ENCODE measurements at regions not wholly inside any gene's neighbourhood (a gene's known extent, or its start where the extent isn't known, plus 50 kb on each side); places are given as distances from the start of the nearest gene placed in this dataset.
A peak's percentile ranks its signal among the peaks of the same experiment; 100 is the strongest.

GRCh38 chr14:55801121-55801520 lies 221.1 kb downstream of the KTN1 start:
- DNase-seq (ENCODE audit: low read depth in 2 of 2): no peak
- TF ChIP-seq CTCF (IDR thresholded peaks at IDR 0.05; ENCODE audit: low read depth, low read length): no peak
- no peak overlapping the region for H3K4me3 ChIP-seq (replicated peaks in 1 of 2; ENCODE audit: low read depth in 2 of 2, low read length in 2 of 2)

- TF ChIP-seq CTCF (IDR thresholded peaks at IDR 0.05; ENCODE audit: low read depth, low read length): peak; percentile 26
- no peak overlapping the region for H3K4me3 ChIP-seq (replicated peaks in 1 of 2; ENCODE audit: low read depth in 2 of 2, low read length in 2 of 2)
- peak in 1 of 2 donors; percentile 71 for DNase-seq (ENCODE audit: low read depth in 2 of 2)
Measured at GRCh38 chr14:55802986-55803872, 223.2 kb downstream of the KTN1 start.

- peak; percentile 49 to 61 for DNase-seq (ENCODE audit: low read depth in 2 of 2)
- TF ChIP-seq CTCF (IDR thresholded peaks at IDR 0.05; ENCODE audit: low read depth, low read length): no peak
- no peak overlapping the region for H3K4me3 ChIP-seq (replicated peaks in 1 of 2; ENCODE audit: low read depth in 2 of 2, low read length in 2 of 2)
Measured at GRCh38 chr14:55803873-55804553, 224.0 kb downstream of the KTN1 start.

GRCh38 chr14:55805250-55805649 lies 225.2 kb downstream of the KTN1 start:
- DNase-seq (ENCODE audit: low read depth in 2 of 2): no peak
- H3K4me3 ChIP-seq (replicated peaks in 1 of 2; ENCODE audit: low read depth in 2 of 2, low read length in 2 of 2): no peak overlapping the region
- TF ChIP-seq CTCF (IDR thresholded peaks at IDR 0.05; ENCODE audit: low read depth, low read length): no peak

- no peak for TF ChIP-seq CTCF (IDR thresholded peaks at IDR 0.05; ENCODE audit: low read depth, low read length)
- DNase-seq (ENCODE audit: low read depth in 2 of 2): peak; percentile 89 to 99
- no peak overlapping the region for H3K4me3 ChIP-seq (replicated peaks in 1 of 2; ENCODE audit: low read depth in 2 of 2, low read length in 2 of 2)
Measured at GRCh38 chr14:55807053-55807880, 227.3 kb downstream of the KTN1 start.

GRCh38 chr14:55807881-55808379 lies 227.9 kb downstream of the KTN1 start:
- DNase-seq (ENCODE audit: low read depth in 2 of 2): no peak
- TF ChIP-seq CTCF (IDR thresholded peaks at IDR 0.05; ENCODE audit: low read depth, low read length): no peak
- H3K4me3 ChIP-seq (replicated peaks in 1 of 2; ENCODE audit: low read depth in 2 of 2, low read length in 2 of 2): no peak overlapping the region

Data from cardiac fibroblast (primary cell).